Putamen (tissue), 1 donor: ENCODE measurements at regions not wholly inside any gene's neighbourhood (a gene's known extent, or its start where the extent isn't known, plus 50 kb on each side); places are given as distances from the start of the nearest gene placed in this dataset.

Source experiments
- DNase-seq: peaks from one replicate; pipeline ENCODE4 v3.0.0-alpha.2; 2016; ENCODE audit warnings: low spot score

DNA sequence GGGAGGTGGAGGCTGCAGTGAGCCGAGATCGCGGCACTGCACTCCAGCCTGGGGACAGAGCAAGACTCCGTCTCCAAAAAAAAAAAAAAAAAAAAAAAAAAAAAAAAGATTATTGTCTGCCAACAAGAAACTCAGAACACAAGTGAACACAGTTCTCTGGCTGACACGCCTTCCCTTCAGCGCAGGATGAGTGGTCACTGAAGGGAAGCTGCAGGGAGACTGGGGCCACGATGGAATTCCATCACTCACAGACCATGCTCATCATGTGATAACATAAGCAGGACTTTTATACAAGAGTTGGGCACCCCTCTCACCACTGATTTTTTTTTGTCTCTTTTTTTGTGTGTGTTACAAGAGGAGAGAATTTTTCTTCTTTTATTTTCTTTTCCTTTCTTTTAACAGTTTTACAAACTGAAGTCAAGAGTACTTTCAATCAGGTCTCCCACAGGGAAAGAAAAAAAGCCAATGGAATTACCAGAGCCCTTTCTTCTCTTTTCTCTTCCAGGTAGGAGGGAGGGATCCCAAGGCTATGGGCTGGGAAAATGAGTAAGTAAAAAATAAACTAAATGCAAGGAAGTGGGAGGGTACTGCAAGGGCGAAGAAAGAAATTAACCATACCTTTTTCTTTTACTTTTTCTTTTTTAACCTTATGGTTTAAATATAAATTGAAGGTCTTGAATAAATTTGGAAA is 435.6 kb downstream of the GPM6A start:
- no peak for DNase-seq

DNA sequence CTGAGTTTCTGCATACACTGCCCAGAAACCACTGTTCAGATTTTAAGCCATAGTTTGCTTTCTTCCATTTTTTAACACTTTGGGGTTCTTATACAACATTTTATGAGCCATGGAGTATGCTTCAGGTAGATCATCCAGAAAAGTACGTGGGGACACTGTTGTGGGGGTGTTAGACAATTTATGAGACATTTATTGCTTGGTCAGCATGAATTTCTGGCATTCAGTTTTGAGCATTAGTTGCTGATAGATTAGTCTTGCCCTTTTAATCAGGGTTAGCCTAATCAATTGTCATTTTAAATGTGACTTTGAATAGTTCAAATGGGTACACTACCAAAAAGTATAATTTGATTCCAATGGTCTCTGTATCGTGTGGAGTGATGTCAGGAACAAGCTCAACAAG is 434.9 kb downstream of the GPM6A start:
- DNase-seq, result no peak

DNA sequence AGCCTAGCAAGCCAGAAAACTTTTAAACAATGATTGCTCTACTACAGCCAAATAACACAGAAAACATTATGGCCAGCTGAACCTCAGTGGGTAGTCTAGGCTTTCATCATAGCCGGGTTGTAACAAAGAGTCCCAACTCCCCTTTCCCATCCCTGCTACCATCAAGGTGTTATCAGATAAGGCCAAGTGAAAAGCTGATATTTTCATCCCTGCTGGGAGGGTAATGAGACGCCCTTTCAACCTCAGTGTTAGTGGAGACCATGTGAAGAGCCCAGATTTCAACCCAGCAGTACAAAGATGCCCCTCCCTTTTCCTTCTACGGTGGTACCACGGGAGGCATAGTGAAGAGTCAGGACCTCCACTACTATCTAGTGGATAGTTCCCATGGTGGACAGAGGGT is 433.7 kb downstream of the GPM6A start:
- DNase-seq, result no peak

DNA sequence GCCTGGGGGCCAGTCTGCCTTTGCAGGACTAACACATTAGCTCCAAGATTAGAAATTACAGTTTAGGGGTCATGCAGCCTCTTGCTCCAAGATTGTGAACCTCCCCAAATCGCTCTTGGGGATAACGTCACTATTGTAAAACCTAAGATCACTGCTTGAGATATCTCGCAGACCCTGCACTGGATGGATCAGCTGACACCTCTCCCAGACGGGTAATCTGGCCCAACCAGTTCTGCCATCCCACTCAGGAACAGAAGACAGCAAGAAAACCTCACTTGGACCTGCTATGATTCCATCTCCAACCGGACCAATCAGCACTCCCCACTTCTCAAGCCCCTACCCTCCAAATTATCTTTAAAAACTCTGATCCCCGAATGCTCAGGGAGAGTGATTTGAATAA is 431.2 kb downstream of the GPM6A start:
- DNase-seq, result no peak

DNA sequence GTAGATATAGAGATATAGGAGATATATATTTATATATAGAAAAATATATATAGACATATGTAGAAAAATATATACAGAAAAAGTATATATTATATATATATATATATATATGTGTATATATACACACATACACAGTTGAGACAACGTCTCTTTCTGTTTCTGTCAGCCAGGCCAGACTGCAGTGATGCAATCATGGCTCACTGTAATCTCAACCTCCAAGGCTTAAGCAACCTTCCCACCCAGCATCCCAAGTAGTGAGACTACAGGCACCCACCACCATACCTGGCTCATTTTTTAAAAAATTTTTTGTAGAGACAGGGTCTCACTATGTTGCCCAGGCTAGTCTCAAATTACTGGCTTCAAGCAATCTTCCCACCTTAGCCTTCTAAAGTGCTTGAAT is 426.3 kb downstream of the GPM6A start:
- no peak for DNase-seq

DNA sequence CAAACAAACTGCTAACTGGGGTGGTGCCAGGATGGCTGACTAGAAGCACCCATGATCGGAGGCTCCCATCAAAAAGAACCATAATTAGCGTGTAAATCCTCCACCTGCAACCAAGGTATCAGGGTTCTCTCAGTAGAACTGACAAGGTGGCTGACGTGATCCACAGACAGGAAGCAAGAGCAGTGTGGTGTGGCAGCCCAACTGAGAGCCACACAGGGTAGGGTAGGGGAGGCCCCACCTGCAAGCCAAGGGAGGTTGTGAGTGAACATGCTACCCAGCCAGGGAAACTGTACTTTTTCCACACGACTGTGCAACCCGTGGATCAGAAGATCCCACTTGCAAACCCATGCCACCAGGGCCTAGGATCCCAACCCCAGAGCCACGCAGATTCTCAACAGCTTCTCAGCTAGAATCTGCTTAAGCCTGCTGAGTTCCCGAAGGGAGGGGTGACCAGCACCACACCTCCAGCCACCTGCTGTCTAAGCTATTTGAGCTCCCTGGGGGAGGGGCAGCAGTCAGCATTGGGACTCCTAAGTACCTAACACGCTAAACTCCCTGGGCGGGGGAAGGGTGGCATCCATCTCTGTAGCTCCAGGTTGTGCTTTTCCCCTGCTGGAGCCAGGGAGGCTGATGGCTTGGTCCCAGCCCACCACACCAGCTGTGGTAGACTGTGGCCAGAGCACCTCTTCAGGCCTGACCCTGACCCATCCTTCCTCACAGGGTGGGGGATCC is 425.1 kb downstream of the GPM6A start:
- DNase-seq, result no peak

DNA sequence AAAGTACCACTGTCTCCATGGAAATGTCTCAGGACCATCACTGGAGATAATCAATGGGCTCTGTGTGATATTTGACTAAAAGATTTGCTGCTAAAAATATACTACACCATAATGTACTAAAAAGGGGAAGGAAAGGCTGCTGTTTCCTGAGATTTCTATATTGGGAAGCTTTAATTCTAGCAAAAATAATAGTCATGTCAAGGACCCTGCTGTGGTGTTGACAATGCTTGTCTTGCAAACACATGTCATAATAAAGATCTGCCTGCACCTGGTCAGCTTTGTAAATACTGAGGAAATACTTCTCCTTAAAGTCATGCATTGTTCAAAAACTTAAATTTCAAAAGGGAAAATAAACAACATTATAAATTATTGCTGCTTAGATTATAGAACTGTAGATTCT is 417.9 kb downstream of the GPM6A start:
- DNase-seq, result no peak

DNA sequence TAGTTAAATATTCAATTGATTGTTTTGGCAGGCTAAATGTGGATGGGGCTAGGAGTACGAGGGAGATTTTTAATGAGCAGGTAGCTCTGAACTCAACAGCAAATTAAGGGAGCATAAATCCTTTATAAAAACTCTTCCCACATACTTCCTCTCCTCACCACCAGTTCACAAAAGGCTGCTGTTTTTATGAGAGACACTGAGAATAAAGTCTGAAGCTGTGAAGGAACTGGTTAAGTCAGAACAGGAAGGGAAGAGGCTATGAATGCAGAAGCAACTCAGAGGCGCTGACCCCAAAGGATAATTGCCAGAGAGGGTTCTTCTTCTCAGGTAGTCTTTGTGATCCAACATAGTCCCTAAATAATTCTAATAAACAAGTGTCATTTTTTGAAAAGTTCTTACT is 406.1 kb downstream of the GPM6A start:
- DNase-seq, result no peak

DNA sequence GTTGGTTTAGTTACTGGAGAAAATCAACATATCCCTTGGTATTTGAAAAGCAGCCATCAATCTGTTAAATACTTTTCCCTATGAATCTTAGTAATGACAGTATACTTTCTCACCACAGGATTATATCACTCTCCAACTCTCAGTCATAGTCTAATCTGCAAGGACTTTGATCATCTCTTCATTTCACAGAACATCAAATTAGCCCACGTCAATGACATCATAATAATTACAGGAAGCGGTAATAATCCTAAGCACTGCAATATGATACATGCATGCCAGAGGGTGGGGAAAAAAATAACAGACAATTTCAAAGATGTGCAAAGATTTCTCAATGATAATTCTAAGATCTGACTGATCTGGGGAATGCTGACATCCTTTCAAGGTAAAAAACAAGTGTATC is 404.1 kb downstream of the GPM6A start:
- no peak for DNase-seq

DNA sequence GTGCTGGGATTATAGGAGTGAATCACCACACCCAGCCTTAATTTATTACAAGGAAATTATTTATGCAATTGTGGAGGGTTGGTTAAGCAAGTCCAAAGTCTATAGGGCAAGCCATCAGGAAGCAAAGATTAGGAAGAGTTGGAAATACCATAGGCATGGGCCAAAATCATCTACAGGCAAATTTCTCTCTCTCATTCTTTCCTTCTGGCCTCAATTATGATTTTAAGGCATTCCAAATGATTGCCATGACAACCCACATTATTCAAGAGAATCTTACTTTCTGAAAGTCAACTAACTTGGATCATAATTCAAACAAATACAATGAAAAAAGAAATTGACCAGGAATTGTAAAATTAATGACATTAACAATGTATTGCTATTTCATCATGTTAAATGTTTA is 400.8 kb downstream of the GPM6A start:
- DNase-seq, result no peak

DNA sequence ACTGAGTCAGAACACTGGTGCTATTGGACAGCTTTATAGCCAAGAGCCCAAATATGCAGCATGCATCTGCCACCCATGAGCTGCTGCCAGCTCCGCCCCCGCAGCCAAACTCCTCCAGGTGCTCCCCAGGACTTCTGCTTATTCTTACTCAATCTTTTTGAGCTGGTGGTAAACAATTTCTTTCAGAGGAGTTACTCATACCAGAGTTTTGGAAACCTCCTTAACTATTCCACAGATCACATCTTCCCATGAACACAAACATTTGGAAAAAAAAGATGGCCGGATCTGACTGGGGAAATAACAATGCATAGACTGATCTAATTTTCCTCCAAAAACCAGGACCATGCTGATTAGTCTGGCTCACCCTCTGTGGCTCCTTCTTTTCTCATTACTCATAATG is 399.9 kb downstream of the GPM6A start:
- no peak for DNase-seq

DNA sequence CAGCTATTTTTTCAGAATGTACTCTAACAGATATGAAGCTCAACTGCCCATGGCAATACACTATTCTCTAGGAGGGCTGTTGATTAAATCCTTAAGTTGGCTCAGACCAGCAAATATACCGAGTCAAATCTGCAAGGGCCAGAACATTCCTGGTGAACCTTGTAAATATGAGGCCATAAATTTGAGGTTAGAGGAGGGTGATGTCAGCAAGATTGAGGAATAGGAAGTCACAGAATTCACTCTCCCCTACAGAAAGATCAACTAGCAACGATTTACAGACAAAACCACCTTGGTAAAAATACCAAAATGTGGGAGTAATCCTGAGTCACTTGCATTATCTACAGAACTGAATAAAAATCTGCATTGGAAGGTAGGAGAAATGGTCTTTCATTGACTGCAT is 399.3 kb downstream of the GPM6A start:
- DNase-seq, result no peak

DNA sequence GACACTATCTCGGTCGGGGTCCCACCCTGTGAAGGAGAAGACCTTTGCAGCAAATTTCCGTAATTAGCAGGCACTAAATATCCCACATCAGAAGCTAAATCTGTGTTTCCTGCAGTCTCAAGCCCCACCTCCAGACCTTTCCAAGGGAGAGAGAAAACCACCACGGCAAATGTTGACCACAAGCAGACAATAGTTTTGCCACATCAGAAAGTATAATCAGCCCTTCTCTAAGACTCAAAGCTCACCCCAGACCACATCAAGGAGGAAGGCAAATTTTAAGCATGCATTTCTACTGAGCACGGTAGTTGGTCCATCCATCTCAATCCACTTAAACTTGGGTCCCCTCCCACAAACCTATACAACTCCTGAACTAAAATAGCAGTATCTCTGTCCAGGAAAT is 398.5 kb downstream of the GPM6A start:
- DNase-seq, result no peak

DNA sequence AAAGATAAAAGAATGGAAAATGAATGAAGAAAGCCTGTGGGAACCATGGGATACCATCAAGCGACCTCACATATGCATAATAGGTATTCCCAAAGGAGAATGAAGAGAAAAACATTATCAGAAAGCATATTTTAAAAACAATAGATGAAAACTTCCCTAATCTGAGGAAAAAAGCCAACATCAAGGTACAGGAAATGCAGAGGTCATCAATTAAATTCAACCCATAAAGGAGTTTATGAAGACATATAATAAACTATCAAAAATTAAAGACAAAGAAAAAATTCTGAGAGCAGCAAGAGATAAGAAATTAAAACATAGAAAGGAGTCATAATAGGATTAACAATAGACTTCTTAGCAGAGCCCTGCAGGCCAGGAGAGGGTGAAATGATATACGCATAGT is 397.5 kb downstream of the GPM6A start:
- no peak for DNase-seq

DNA sequence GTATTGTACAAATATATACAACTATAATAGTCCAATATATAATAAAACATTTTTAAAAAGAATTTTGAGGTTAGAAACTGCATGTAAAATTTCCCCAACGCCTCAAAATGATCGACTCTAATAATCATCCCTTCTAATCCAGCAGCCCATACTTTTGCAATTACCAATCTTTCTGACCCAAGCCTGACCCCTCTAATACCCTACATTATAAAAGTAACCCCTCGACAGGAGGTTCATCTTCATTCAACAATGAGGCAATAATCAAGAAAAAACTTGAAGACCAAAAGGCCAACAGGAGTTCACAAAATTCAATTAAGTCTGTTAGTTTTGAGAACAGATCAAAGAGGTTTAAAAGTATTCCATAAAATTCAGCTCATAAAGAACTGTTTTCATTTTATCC is 393.5 kb downstream of the GPM6A start:
- DNase-seq, result no peak

DNA sequence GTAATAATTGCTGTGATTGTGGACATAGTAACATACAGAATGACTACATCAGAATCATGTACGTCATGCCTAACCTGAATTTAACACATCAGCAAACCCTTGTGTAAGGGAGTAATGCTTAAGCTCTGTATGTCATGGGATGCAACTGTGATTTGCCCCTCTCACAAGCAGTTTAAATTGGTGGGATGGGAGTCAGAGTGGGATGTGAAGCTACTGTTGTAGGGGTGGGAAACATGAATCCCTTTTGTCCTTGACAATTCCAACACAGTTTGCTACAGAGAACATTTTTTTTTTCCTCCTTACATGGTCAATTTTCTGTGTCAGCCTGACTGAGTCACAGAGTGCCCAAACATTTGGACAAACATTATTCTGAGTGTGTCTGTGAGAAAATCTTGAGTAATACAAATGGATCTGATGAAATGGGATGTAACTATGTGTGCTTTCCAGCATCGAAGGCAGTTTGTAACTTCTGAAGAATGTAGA is 392.8 kb downstream of the GPM6A start:
- DNase-seq, result no peak

DNA sequence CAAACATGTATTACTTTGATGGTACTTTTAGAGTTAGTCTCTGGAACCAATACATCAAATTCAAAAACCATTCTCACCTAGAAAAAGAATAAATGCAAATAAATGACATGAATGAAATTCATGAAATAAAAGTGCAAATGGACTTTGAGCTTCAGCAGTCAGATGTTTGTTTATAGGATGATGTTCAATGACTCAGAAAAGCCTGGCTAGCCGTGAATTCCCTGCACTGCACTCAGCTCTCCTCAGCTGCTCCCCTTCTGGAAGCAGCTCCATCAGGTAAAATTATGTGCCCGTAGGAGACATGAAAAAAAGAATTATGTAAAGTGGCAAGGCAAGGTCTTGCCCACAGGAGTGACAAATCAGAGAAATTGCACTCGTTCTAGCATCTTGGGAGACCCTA is 390.6 kb downstream of the GPM6A start:
- DNase-seq, result no peak

DNA sequence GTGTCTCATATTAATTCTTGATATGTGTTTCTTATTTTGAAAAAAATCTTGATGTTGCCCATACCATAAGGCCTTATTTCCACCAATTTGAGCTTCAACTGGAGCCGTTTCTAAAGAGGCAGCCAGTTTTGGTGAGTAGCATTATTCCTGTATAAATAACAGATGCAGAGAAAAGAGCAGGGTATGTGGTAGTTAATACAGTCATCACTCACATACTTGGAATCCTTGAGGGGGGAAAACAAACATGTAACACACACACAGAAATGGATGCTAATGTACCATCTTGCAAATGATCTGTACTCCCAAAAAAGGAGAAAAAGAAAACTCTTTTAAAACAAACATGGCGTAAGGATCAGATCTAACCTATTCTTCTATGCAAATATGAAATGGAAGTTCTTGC is 389.7 kb downstream of the GPM6A start:
- no peak for DNase-seq

DNA sequence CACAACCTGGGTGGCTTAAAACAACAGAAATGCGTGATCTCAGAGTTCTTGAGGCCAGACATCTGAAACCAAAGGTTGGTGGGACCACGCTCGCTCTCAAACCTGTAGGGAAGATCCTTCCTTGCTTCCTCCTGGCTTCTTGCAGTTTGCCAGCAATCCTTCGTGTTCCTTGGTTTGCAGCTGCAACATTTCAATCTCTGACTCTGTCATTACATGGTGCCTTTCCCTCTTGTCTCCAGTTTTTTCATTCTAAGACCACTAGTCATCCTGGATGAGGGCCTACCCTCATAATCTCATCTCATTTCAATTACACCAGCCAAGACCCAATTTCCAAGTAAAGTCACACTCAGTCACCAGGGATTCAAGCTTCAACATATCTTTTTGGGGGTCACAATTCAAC is 388.0 kb downstream of the GPM6A start:
- no peak for DNase-seq

DNA sequence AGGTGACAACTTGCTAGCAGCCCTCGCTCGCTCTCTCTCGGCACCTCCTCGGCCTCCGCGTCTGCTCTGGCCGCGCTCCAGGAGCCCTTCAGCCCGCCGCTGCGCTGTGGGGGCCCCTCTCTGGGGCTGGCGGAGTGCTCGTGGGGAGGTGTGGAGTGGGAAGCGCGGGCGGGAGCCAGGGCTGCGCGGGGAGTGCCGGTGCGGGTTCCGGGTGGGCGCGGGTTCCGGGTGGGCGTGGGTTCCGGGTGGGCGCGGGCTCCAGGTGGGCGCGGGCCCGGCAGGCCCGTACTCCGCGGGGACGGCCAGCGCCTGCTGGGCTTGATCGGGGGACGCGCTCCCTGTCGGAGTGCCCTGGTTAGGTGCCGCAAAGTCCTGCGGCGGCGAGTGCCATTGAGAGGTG is 384.3 kb downstream of the GPM6A start:
- no peak for DNase-seq

DNA sequence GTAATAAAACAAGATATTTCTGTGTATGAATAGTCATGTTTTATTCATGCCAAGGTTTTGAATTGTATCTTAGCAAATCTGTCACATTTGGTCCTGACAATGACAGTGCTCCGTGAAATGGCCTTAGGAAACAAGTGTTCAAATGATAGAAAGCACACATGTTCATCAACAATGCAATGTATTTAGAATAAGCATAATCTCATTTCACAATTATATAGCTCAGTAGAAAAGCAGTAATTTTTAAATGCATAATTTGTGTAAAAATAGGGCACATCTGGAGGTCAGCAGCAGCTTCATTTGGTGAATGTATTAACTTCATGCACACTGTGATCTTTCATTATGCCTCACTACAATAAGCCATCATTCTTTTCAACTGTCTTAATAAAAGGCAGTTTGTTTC is 380.4 kb downstream of the GPM6A start:
- no peak for DNase-seq

DNA sequence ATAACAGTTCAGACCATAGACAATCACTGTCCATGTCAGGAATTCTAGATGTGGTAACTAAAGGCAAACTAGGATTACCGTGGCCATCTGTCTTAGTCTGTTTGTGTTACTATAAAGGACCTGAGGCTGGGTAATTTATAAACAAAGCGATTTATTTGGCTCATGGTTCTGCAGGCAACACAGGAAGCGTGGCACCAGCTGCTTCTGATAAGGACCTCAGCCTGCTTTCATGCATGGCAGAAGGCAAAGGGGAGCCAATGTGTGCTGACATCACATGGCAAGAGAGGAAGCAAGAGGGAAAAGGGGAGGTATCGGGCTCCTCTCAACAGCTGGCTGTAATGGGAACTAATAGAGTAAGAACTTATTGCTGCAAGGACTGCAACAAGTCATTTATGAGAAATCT is 376.7 kb downstream of the GPM6A start:
- no peak for DNase-seq

DNA sequence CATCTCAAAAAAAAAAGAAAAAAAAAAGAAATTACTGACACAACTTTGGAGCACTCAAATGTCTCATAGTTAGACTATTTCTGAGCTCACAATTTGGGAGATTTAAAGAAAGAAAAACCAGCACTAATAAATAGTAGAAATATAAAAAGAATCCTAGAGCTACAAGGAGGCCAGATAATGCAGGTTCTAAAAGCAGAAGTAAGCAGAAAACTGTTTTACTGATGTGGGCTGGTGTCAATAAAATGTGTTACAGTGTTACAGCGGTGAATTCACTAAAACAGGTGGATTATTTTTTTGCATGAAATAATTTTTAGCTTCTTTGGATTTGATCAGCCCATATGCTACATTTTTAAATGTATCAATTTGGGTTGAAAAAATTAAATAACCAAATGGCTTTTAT is 375.9 kb downstream of the GPM6A start:
- no peak for DNase-seq

DNA sequence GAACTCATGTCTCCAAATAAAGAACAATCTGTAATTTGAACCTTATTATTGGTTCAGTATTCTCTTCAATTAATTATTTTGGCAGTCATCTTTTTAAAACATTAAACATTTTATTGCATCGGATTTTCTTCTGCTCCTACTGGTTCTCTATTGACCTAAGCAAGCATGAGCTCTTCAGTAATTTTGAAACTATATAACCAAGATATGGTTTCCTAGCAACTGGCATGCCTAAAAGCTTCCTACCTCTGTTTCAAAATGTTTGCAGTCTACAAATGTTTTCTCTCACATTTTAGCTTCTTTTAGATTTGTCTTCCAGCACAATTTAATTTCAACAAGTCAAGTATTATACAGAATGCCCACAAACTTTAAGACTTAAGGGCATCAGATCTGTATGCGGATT is 371.3 kb downstream of the GPM6A start:
- no peak for DNase-seq
